Type B pancreatic cell (in vitro differentiated cells): ENCODE measurements at regions not wholly inside any gene's neighbourhood (a gene's known extent, or its start where the extent isn't known, plus 50 kb on each side); places are given as distances from the start of the nearest gene placed in this dataset.

Source experiments
- DNase-seq: peaks from one replicate; pipeline ENCODE4 v3.0.0; 2021; ENCODE audit warnings: mixed read lengths; ENCODE audit not compliant: unreplicated experiment; ENCODE audit errors: extremely low spot score
- H3K27ac Mint-ChIP-seq: 2 replicates; pipeline ENCODE4 v1.8.0; 2021; ENCODE audit warnings: mild to moderate bottlenecking, mixed read lengths
- H3K27me3 Mint-ChIP-seq: 2 replicates; pipeline ENCODE4 v1.8.0; 2021; ENCODE audit warnings: mixed read lengths
- H3K36me3 Mint-ChIP-seq: 2 replicates; pipeline ENCODE4 v1.8.0; 2021; ENCODE audit warnings: mixed read lengths
- H3K4me1 Mint-ChIP-seq: one replicate; pipeline ENCODE4 v1.8.0; 2021; ENCODE audit warnings: mixed read lengths; ENCODE audit not compliant: unreplicated experiment
- H3K4me3 Mint-ChIP-seq: 2 replicates; pipeline ENCODE4 v1.8.0; 2021; ENCODE audit warnings: mild to moderate bottlenecking, mixed read lengths
- H3K9me3 Mint-ChIP-seq: 2 replicates; pipeline ENCODE4 v1.8.0; 2021; ENCODE audit warnings: mixed read lengths
- TF ChIP-seq, protein P1 (sequence below): fragments of 200-600 bp; sonication (generic); conservative IDR thresholded peaks from 2 replicates; pipeline ENCODE4 v1.5.0; 2021; ENCODE audit warnings: antibody characterized with exemption, mild to moderate bottlenecking

DNA sequence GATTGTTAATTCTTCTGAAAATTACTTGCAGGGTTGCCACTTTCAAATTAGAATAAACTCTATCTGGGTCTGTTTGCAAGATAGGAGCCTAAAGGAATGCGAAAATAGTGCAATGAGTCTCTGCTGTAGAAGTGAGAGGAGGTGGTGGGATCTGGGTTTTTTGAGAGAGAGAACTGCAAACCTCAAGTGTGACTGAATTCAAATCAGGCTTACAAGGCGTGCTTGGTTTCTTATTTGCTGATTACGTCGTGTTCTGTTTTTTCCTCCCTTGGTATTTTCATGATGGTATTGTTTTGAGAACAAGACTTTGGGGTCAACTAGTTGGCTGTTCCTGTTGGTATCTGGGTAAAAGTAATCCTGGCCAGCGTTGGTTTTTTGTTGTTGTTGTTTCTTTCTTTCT lies 490.9 kb upstream of the CFAP20DC start:
- Mint-ChIP-seq H3K4me1 (peaks cover 31% of the 10 kb centered on the region), H3K27ac (no peak overlapping the region), H3K36me3 (no peaks in the 10 kb centered on the region), H3K27me3 (peaks cover 6% of the 10 kb centered on the region), H3K4me3 (no peak overlapping the region), H3K9me3 (no peaks in the 10 kb centered on the region)
- TF ChIP-seq, protein P1, sequence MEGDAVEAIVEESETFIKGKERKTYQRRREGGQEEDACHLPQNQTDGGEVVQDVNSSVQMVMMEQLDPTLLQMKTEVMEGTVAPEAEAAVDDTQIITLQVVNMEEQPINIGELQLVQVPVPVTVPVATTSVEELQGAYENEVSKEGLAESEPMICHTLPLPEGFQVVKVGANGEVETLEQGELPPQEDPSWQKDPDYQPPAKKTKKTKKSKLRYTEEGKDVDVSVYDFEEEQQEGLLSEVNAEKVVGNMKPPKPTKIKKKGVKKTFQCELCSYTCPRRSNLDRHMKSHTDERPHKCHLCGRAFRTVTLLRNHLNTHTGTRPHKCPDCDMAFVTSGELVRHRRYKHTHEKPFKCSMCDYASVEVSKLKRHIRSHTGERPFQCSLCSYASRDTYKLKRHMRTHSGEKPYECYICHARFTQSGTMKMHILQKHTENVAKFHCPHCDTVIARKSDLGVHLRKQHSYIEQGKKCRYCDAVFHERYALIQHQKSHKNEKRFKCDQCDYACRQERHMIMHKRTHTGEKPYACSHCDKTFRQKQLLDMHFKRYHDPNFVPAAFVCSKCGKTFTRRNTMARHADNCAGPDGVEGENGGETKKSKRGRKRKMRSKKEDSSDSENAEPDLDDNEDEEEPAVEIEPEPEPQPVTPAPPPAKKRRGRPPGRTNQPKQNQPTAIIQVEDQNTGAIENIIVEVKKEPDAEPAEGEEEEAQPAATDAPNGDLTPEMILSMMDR, result no peak
- DNase-seq, result no peak

- H3K36me3 Mint-ChIP-seq, result no peaks in the 10 kb centered on the region
- no peak overlapping the region for H3K4me3 Mint-ChIP-seq
- peaks cover 35% of the 10 kb centered on the region for H3K4me1 Mint-ChIP-seq
- TF ChIP-seq, protein P1, result no peak
- no peak for DNase-seq
- no peak overlapping the region for H3K27ac Mint-ChIP-seq
- no peaks in the 10 kb centered on the region for H3K9me3 Mint-ChIP-seq
- peaks cover 6% of the 10 kb centered on the region for H3K27me3 Mint-ChIP-seq
These were observed 490.4 kb upstream of the CFAP20DC start for GRCh38 chr3:59540241-59540640.

DNA sequence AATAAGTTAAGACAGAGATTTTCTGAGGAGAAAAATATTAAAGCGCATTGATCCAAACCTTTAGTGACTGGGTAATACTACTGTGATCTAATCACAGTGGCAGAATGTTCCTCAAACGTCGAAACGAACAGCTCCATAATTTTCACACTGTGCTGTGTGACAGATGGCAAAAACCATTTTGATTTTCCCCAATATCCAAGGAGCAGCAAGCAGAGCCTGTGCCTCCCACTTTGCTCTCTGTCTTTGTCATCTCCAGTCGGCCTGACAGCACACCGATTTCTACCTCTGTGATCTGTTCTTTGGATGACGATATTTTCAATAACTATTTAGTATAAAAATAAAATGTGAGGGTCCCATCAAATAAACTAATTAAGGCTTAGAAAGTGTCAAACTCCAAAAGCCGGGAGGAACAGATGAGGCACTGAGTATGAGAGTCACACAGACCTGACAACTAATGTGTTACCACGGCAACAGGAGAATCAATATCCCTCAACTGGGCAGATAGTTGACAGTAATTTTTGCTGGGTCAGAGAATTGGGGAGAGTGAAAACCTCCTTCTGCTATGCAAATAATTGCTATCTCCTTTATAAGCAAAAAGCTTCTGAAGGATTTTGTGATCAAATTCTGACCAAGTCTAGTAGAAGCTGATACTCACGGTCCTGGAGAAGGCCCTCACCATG lies 489.1 kb upstream of the CFAP20DC start:
- H3K27ac Mint-ChIP-seq, result no peak overlapping the region
- H3K4me1 Mint-ChIP-seq, result peaks cover 32% of the 10 kb centered on the region
- no peaks in the 10 kb centered on the region for H3K36me3 Mint-ChIP-seq

DNA sequence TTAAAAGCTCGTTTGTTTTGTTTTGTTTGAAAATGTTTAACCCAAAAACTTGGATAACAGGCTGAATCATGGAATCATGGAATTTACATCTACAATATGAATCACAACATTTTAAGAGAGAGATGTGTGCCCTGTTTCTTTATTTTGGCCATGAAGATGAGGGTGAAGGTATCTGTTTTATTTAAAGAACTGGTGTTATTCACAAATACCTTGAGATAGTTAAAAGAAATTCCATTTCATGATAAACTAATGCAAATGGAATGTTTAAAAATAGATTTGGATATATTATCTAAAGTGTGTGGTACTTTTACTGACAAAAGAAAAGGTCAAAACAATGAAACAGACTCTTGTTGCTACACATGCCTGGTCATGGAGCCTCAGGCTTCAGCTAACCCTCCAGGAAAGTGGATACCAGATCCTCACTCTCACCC lies 486.0 kb upstream of the CFAP20DC start:
- Mint-ChIP-seq H3K27ac (no peak overlapping the region), H3K4me1 (peaks cover 46% of the 10 kb centered on the region), H3K27me3 (peaks cover 6% of the 10 kb centered on the region), H3K4me3 (no peak overlapping the region), H3K36me3 (no peaks in the 10 kb centered on the region), H3K9me3 (no peaks in the 10 kb centered on the region)
- no peak for DNase-seq
- TF ChIP-seq, protein P1, result no peak

More for the DNA sequence above, 489.1 kb upstream of the CFAP20DC start:
- no peaks in the 10 kb centered on the region for H3K9me3 Mint-ChIP-seq
- peaks cover 6% of the 10 kb centered on the region for H3K27me3 Mint-ChIP-seq
- H3K4me3 Mint-ChIP-seq, result no peak overlapping the region
- TF ChIP-seq, protein P1, result no peak
- DNase-seq, result no peak

GRCh38 chr3:59531994-59532393 lies 482.2 kb upstream of the CFAP20DC start:
- DNase-seq, result no peak
- Mint-ChIP-seq H3K36me3 (no peaks in the 10 kb centered on the region), H3K4me3 (no peak overlapping the region), H3K9me3 (no peaks in the 10 kb centered on the region), H3K27ac (no peak overlapping the region), H3K4me1 (peaks cover 35% of the 10 kb centered on the region), H3K27me3 (peaks cover 9% of the 10 kb centered on the region)
- TF ChIP-seq, protein P1, result no peak
